Hematopoietic multipotent progenitor cell (in vitro differentiated cells): ENCODE measurements at regions not wholly inside any gene's neighbourhood (a gene's known extent, or its start where the extent isn't known, plus 50 kb on each side); places are given as distances from the start of the nearest gene placed in this dataset.
"Not testable (repeated sequence)": the region's sequence is repeated elsewhere in the genome, so short reads cannot be mapped to it uniquely, and the experiment has no call there.

Source experiments
- DNase-seq, 3 donors: peaks; one replicate each; pipeline ENCODE4 v3.0.0-alpha.2; 2011 to 2015; ENCODE audit warnings: low read depth in 2 of 3, low spot score in 2 of 3

DNA sequence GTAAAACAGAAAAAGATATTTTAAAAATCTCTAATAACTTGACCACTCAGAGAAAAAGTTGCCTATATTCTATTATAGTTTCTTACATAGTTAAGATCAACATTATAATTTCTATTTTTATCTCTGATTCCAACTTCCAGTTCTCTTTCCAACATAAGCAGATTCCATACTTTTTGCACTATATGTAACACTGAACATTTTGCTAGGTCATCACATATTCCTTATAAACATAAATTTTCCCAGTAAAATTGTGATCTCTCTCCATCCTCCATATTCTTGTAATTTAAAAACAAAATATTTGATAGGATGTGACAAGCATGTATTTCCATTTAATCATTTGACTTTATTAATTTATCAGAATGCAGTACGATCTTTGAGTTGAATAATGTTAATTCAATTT, 170.4 kb upstream of the THSD7A start:
- DNase-seq, result no peak

DNA sequence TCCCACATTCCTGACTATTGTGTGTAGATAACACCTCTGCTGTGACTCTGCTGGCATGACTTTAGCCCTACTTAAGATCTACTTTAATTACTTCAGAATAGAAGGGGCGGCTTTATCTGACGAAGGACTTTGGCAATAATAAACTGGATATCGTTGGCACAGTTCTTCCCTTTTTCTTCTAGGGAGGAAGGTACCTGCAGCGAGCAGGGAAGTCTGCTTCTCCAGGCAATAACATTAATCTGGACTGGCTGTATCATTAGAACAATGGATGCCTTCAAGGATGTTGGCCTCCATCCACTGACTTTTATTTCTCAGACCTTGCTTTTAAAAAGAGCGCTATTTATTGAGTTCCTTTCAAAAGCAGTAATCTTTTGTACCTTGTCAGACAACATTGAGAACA, 172.6 kb upstream of the THSD7A start:
- no peak for DNase-seq

- no peak for DNase-seq
Observed at GRCh38 chr7:12007576-12007975, 175.6 kb upstream of the THSD7A start.

DNA sequence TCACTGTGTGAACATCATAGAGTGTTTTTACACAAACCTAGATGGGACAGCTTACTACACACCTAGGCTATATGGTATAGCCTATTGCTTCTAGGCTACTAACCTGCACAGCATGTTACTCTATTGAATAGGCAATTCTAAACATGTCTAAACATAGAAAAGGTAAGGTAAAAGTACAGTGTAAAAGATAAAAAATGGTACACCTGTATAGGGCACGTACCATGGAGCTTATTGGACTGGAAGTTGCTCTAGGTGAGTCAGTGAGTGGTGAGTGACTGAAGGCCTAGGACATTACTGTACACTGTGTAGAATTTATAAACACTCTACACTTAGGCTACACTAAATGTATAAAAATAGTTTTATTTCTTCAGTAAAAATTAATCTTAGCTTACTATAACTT, 182.0 kb upstream of the THSD7A start:
- DNase-seq, result no peak

GRCh38 chr7:12016439-12016838, 184.4 kb upstream of the THSD7A start:
- DNase-seq, result no peak

DNA sequence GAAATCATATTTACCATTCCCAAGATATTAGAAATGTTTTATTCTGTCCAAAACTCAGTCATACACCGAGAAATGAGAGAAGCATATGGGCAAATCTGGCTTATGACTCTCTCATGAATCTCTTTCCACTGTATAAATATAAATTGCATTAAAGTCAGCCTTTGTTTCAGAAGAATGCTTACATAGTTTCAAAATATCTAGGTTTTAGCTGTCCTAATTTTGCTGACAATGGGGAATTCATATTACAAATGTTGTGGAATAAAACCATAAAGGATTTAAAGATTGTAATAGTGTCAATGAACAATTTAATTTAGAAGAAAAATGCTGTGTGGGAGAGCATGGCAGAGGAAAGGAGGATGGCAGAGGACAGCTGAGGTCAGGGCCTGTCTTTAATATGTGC, 185.0 kb upstream of the THSD7A start:
- DNase-seq, result no peak

- DNase-seq, result not testable (repeated sequence)
Observed at GRCh38 chr7:12022011-12022410, 189.1 kb upstream of the TMEM106B start.

GRCh38 chr7:12025246-12025645, 185.8 kb upstream of the TMEM106B start:
- DNase-seq, result no peak

DNA sequence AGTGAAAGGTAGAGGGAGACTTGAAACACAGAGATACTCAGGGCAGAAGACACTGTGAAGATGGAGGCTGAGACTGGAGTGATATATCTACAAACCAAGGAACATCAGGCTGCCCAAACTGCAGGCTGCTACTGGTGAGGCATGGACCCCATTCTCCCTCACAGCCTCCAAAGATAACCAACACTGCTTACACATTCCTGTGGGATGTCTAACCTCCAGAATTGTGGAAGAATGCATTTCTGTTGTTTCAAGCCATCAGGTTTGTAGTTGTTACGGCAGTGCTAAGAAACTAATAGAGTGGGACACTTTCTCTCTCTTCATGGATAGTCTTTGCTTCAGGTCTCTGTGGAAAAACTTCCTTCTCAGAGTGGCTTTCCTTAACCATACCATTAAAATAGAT, 182.6 kb upstream of the TMEM106B start:
- no peak for DNase-seq

DNA sequence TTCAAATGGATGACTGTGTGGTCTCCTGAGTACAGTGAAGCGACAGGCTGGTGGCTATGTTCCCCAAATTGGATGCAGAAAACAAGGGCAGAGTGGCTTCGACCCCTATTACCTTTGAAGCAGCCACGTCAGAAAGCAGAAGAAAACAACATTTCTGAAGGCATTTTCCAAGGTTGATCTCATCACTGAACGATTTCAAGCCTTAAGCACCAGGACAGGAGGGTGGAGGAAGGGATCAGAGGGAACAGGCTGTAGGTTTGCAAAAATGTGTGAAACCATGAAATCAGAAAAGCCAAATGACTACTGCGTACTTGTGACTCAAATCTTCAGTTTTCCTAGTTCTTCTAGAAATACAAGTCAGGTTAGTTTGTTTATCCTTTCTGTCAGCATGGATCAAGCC, 181.0 kb upstream of the TMEM106B start:
- DNase-seq, result no peak

- DNase-seq, result no peak
Observed at GRCh38 chr7:12031186-12031585, 179.9 kb upstream of the TMEM106B start.

DNA sequence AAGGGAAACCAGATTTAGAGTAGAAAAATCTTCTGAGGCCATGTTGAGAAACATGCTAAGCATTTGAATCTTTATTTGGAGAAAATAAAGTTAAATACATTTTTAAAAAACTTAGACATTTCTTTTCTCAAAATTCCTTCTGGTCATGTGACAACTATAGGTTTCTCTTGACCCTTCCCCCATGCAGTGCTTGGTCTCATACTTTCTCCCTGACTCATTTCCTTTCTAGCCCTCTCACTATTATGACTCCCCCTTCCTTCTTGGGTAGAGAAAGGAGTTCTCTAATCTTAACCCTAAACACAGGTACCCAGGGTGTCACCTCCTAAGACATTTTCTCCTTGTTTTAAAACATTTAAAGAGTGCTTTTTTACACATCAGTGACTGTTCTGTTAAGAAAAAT, 179.5 kb upstream of the TMEM106B start:
- no peak for DNase-seq

- DNase-seq, result no peak
Observed at GRCh38 chr7:12032146-12032545, 178.9 kb upstream of the TMEM106B start.

DNA sequence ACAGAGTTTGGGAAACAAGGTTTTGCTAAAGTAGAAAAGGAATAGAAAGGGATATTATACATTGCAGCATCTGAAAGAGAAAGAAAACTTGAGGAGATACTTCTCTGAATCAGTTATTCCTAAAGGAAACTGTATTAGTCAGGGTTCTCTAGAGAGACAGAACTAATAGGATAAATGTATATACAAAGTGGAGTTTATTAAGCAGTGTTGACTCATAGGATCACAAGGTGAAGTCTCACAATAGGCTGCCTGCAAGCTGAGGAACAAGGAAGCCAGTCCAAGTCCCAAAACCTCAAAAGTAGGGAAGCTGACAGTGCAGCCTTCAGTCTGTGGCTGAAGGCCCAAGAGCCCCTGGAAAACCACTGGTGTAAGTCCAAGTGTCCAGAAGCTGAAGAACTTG, 167.6 kb upstream of the TMEM106B start:
- not testable (repeated sequence) for DNase-seq

GRCh38 chr7:12052211-12052610, 158.9 kb upstream of the TMEM106B start:
- DNase-seq, result no peak

DNA sequence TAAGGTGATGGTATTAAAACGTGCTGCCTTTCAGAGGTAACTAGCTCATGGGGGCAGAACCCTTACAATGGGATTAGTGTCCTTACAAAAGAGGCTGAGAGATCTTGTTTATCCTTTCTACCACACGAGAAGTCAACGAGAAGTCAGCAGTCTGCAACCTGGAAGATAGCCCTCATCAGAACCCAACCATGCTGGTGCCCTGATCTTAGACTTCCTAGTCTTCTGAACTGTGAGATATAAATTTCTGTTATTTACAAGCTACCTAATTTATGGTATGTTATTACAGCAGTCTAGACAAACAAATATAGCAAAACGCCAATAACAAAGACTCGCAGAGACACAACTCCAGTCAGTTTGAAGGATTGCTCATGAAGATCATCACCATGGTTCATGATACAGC, 157.5 kb upstream of the TMEM106B start:
- DNase-seq, result no peak

DNA sequence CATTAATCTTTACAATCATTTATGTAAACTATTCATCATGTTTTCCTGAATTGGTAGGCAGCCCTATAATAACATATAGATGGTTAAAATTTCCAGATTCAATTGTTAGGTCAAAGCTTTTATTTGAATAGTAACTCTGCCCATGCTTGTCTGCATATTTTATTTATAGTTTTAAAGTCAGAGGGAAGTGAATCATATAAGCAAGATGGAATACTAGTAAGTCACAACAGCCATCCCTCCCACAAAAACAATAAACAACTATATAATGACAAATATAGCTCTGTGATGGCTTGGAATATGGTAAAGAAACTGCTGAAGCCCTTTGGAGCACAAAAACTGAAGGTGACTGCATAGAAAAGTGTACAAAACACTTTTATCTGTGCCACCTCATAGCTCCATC, 156.3 kb upstream of the TMEM106B start:
- no peak for DNase-seq

GRCh38 chr7:12056381-12056780, 154.7 kb upstream of the TMEM106B start:
- DNase-seq, result no peak

DNA sequence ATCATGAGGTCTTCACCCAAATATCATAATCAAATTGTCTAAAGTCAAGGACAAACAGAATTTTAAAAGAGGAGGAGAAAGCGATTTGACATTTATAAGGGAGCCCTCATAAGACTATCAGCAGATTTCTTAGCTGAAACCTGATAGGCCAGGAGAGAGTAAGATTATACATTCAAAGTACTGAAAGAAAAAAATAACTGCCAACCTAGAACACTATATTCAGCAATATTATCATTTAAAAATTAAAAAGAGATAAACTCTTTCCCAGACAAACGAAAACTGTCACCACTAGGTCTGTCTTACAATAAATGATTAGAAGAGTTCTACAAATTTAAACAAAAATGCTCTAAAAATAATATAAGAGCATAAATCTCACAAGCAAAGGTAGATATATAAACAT, 154.1 kb upstream of the TMEM106B start:
- no peak for DNase-seq

- peak in 1 of 3 donors; percentile 25 for DNase-seq
Observed at GRCh38 chr7:12062062-12062461, 149.0 kb upstream of the TMEM106B start.

GRCh38 chr7:12064586-12065127, 146.4 kb upstream of the TMEM106B start:
- DNase-seq, result no peak

DNA sequence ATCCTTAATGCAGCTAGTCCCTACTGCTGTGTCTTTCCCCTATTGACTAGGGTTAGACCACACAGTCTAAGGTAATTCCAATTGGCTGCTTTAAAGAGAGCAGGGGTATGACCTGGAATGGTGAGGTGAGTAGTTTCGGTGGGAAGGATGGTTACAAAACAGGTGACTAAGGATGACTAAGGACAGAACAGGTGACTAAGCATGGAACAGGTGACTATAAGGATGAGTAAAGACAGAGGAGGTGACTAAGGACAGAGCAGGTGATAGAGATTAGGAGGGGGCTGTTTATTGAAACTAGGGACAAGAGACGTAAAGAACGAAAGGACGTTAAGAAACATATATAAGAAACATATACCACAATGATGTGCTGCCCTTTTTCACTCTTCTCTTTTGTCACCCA, 145.1 kb upstream of the TMEM106B start:
- DNase-seq, result no peak

DNA sequence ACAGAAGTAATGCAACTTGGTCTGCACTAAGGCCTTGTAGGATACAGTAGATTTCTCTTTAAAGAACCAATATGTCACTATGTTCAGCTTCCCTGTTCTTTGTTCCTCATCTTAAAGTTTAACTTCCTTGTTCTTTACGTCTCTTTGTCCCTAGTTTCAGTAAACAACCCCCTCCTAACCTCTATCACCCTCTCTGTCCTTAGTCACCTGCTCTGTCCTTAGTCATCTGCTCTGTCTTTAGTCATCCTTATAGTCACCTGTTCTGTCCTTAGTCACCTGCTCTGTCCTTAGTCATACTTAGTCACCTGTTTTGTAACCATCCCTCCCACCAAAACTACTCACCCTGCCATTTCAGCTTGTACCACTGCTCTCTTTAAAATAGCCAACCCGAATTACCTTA, 144.6 kb upstream of the TMEM106B start:
- DNase-seq, result peak in 2 of 3 donors; percentile 22 to 23
